Parathyroid adenoma (tissue), 2 donors: ENCODE measurements at regions not wholly inside any gene's neighbourhood (a gene's known extent, or its start where the extent isn't known, plus 50 kb on each side); places are given as distances from the start of the nearest gene placed in this dataset.
A peak's percentile ranks its signal among the peaks of the same experiment; 100 is the strongest.

ENCODE experiments used
- H2AFZ ChIP-seq: fragments of 300-600 bp; sonication (generic); one replicate; pipeline ENCODE4 v1.7.0; 2017; ENCODE audit warnings: antibody characterized with exemption, mild to moderate bottlenecking
- H3K27ac ChIP-seq: fragments of 300-600 bp; sonication (generic); one replicate; pipeline ENCODE4 v1.7.0; 2017
- H3K27me3 ChIP-seq: fragments of 300-600 bp; sonication (generic); one replicate; pipeline ENCODE4 v1.7.0; 2017; ENCODE audit warnings: low read length; ENCODE audit not compliant: control insufficient read depth, insufficient read depth
- H3K36me3 ChIP-seq: fragments of 300-600 bp; sonication (generic); one replicate; pipeline ENCODE4 v1.7.0; 2017; ENCODE audit warnings: low read length; ENCODE audit not compliant: control insufficient read depth, insufficient read depth
- H3K4me1 ChIP-seq: fragments of 300-600 bp; sonication (generic); one replicate; pipeline ENCODE4 v1.7.0; 2017; ENCODE audit warnings: control low read depth
- H3K4me2 ChIP-seq: fragments of 300-600 bp; sonication (generic); one replicate; pipeline ENCODE4 v1.7.0; 2017; ENCODE audit warnings: low read length
- H3K4me3 ChIP-seq: fragments of 300-600 bp; sonication (generic); one replicate; pipeline ENCODE4 v1.7.0; 2017; ENCODE audit warnings: low read depth, low read length
- H3K79me2 ChIP-seq: fragments of 300-600 bp; sonication (generic); one replicate; pipeline ENCODE4 v1.7.0; 2017; ENCODE audit warnings: control low read depth
- H3K9ac ChIP-seq: fragments of 300-600 bp; sonication (generic); one replicate; pipeline ENCODE4 v1.7.0; 2017; ENCODE audit warnings: mild to moderate bottlenecking
- H3K9me3 ChIP-seq: fragments of 300-600 bp; sonication (generic); one replicate; pipeline ENCODE4 v1.7.0; 2017; ENCODE audit warnings: low read length; ENCODE audit not compliant: control insufficient read depth
- TF ChIP-seq, protein P1 (sequence below): fragments of 300-600 bp; sonication (generic); IDR thresholded peaks from one replicate; pipeline ENCODE4 v1.7.0; 2017; ENCODE audit warnings: antibody characterized with exemption, mild to moderate bottlenecking
- donor health status: primary hyperparathyroidism.

DNA sequence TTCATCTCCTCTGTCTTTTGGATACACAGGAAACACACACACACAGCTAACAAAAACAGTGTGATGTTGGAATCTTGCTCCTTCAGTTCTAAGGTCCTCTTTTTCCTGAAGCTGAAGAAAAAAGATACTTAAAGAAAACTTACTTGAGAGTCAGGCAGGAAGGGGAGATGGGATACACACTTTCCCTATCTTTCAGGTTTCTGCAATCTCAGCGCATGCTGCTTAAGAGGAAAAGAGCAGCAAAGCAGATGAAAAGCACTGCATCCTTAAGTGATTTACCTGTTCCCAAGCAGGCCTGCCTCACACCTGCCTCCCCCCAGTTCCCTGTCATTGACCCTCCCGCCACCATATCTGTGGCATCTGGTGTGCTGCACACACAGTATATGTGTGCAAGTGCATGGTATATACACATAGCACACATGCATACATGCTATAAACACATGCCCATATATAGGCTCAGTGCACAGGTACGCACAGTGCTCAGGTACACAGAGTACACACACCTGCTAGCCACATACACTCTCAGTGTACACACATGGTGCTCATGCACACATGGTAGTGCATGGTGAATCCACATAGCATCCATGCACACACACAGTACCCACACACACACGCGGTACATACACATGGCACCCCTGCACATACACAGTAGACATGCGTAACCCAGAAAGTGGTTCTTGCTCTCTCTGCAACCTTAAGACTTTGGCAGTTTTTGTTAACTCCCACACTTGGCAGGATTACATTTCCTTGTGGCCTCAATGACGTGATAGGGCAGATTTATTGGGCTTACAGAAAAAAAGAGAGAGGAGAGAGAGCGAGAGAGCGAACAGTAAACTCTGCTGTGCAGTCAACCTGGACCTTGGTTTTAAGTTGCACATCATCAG, 166.9 kb downstream of the TOMM20 start:
- no peaks in the 10 kb centered on the region for H3K36me3 ChIP-seq
- peak overlapping the region; percentile 13 for H3K4me3 ChIP-seq
- H3K4me2 ChIP-seq = peak overlapping the region; percentile 68
- H3K27me3 ChIP-seq = no peaks in the 10 kb centered on the region
- no peak overlapping the region for H3K9ac ChIP-seq
- peak overlapping the region; percentile 67 for H3K27ac ChIP-seq
- peak overlapping the region; percentile 15 for H2AFZ ChIP-seq
- no peaks in the 10 kb centered on the region for H3K9me3 ChIP-seq
- peaks cover 10% of the 10 kb centered on the region for H3K4me1 ChIP-seq
- TF ChIP-seq, protein P1, sequence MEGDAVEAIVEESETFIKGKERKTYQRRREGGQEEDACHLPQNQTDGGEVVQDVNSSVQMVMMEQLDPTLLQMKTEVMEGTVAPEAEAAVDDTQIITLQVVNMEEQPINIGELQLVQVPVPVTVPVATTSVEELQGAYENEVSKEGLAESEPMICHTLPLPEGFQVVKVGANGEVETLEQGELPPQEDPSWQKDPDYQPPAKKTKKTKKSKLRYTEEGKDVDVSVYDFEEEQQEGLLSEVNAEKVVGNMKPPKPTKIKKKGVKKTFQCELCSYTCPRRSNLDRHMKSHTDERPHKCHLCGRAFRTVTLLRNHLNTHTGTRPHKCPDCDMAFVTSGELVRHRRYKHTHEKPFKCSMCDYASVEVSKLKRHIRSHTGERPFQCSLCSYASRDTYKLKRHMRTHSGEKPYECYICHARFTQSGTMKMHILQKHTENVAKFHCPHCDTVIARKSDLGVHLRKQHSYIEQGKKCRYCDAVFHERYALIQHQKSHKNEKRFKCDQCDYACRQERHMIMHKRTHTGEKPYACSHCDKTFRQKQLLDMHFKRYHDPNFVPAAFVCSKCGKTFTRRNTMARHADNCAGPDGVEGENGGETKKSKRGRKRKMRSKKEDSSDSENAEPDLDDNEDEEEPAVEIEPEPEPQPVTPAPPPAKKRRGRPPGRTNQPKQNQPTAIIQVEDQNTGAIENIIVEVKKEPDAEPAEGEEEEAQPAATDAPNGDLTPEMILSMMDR = no peak
- H3K79me2 ChIP-seq = no peaks in the 10 kb centered on the region

DNA sequence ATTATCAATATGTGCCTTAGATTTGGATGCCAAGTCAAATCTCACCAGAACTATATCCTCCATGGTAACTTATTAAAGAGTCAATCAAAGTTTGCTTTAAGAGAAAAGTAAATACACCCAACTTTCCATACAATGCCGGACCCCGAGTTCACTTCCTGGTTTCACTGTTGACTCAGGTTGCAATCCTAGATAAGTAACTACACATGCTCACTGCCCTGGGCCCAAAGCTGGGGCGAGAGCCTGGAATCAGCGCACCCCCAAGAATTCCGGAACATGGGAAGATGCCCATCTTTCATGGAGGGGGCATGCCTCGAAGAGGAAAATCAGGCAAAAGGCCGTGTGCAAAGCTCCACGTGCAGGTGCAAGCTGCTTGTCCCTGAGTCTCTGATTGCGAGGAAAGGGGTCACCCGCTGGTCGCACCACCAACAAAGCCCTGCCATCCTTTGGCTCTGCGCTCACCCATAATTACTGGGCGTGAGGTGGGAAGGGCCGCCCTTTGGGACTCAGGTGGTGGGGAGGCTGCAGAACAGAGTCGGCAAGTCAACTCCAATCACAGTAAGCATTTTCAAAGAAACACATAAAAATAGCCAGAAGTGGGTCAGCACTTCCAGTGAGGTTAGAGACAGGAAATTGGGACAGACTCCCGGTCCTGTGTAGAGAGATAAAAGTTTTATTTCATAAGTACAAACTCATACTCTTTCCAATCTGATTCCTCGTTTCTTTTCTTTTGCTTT, 167.7 kb downstream of the TOMM20 start:
- TF ChIP-seq, protein P1 = no peak
- H3K4me3 ChIP-seq = no peak overlapping the region
- peaks cover 10% of the 10 kb centered on the region for H3K4me1 ChIP-seq
- no peaks in the 10 kb centered on the region for H3K36me3 ChIP-seq
- no peak overlapping the region for H3K9ac ChIP-seq
- peak overlapping the region; percentile 29 for H3K27ac ChIP-seq
- H2AFZ ChIP-seq = no peak overlapping the region
- no peaks in the 10 kb centered on the region for H3K79me2 ChIP-seq
- no peaks in the 10 kb centered on the region for H3K27me3 ChIP-seq
- H3K9me3 ChIP-seq = no peaks in the 10 kb centered on the region
- H3K4me2 ChIP-seq = peak overlapping the region; percentile 23

- Histone ChIP-seq H3K36me3 (no peaks in the 10 kb centered on the region), H3K9ac (no peak overlapping the region), H3K27ac (no peak overlapping the region), H3K4me1 (peaks cover 10% of the 10 kb centered on the region), H3K27me3 (no peaks in the 10 kb centered on the region), H3K4me3 (no peak overlapping the region), H3K4me2 (no peak overlapping the region), H2AFZ (no peak overlapping the region), H3K9me3 (no peaks in the 10 kb centered on the region), H3K79me2 (no peaks in the 10 kb centered on the region)
- TF ChIP-seq, protein P1 = no peak
These were observed 169.7 kb downstream of the TOMM20 start for GRCh38 chr1:234958706-234959657.

GRCh38 chr1:234958066-234958705, 170.5 kb downstream of the TOMM20 start:
- no peak overlapping the region for H3K4me3 ChIP-seq
- peaks cover 10% of the 10 kb centered on the region for H3K4me1 ChIP-seq
- no peaks in the 10 kb centered on the region for H3K27me3 ChIP-seq
- no peak overlapping the region for H2AFZ ChIP-seq
- TF ChIP-seq, protein P1 = no peak
- no peaks in the 10 kb centered on the region for H3K36me3 ChIP-seq
- H3K79me2 ChIP-seq = no peaks in the 10 kb centered on the region
- no peak overlapping the region for H3K9ac ChIP-seq
- H3K27ac ChIP-seq = no peak overlapping the region
- no peak overlapping the region for H3K4me2 ChIP-seq
- no peaks in the 10 kb centered on the region for H3K9me3 ChIP-seq
